ENCODE measurements at regions not wholly inside any gene's neighbourhood (a gene's known extent, or its start where the extent isn't known, plus 50 kb on each side); places are given as distances from the start of the nearest gene placed in this dataset.
A peak's percentile ranks its signal among the peaks of the same experiment; 100 is the strongest.

GRCh38 chr1:90502194-90502593 lies 214.9 kb downstream of the BARHL2 start:
- no peaks in the 10 kb centered on the region for H3K4me1 Mint-ChIP-seq (ENCODE audit: low read depth)
- H3K27me3 Mint-ChIP-seq (ENCODE audit: insufficient read depth): no peaks in the 10 kb centered on the region
- H3K4me3 Mint-ChIP-seq: no peak overlapping the region
- H3K36me3 Mint-ChIP-seq (ENCODE audit: low read depth): no peaks in the 10 kb centered on the region
- peaks cover 31% of the 10 kb centered on the region for H3K9me3 Mint-ChIP-seq
- no peak for TF ChIP-seq CTCF (IDR thresholded peaks at IDR 0.05)
- H3K27ac Mint-ChIP-seq: no peak overlapping the region
- no peak for DNase-seq

- no peaks in the 10 kb centered on the region for H3K4me1 Mint-ChIP-seq (ENCODE audit: low read depth)
- H3K27me3 Mint-ChIP-seq (ENCODE audit: insufficient read depth): no peaks in the 10 kb centered on the region
- H3K36me3 Mint-ChIP-seq (ENCODE audit: low read depth): no peaks in the 10 kb centered on the region
- H3K4me3 Mint-ChIP-seq: no peak overlapping the region
- peaks cover 36% of the 10 kb centered on the region for H3K9me3 Mint-ChIP-seq
- no peak overlapping the region for H3K27ac Mint-ChIP-seq
- no peak for TF ChIP-seq CTCF (IDR thresholded peaks at IDR 0.05)
- DNase-seq: no peak
Observed at GRCh38 chr1:90501281-90501680, 215.8 kb downstream of the BARHL2 start.

GRCh38 chr1:90494748-90495282 lies 222.3 kb downstream of the BARHL2 start:
- H3K27me3 Mint-ChIP-seq (ENCODE audit: insufficient read depth): no peaks in the 10 kb centered on the region
- no peak overlapping the region for H3K4me3 Mint-ChIP-seq
- no peak for TF ChIP-seq CTCF (IDR thresholded peaks at IDR 0.05)
- peaks cover 37% of the 10 kb centered on the region for H3K9me3 Mint-ChIP-seq
- H3K36me3 Mint-ChIP-seq (ENCODE audit: low read depth): peaks cover 8% of the 10 kb centered on the region; the same call in 1 of the 2 replicates
- H3K27ac Mint-ChIP-seq: no peak overlapping the region
- no peak for DNase-seq
- no peaks in the 10 kb centered on the region for H3K4me1 Mint-ChIP-seq (ENCODE audit: low read depth)

- peak; percentile 7 for DNase-seq
- H3K4me1 Mint-ChIP-seq (ENCODE audit: low read depth): no peaks in the 10 kb centered on the region
- no peaks in the 10 kb centered on the region for H3K36me3 Mint-ChIP-seq (ENCODE audit: low read depth)
- H3K27ac Mint-ChIP-seq: no peak overlapping the region
- no peaks in the 10 kb centered on the region for H3K27me3 Mint-ChIP-seq (ENCODE audit: insufficient read depth)
- no peak overlapping the region for H3K4me3 Mint-ChIP-seq
- no peak for TF ChIP-seq CTCF (IDR thresholded peaks at IDR 0.05)
- H3K9me3 Mint-ChIP-seq: peaks cover 16% of the 10 kb centered on the region
Observed at GRCh38 chr1:90488451-90488850, 228.7 kb downstream of the BARHL2 start.

GRCh38 chr1:90486996-90487395 lies 230.1 kb downstream of the BARHL2 start:
- peaks cover 9% of the 10 kb centered on the region; the same call in 1 of the 2 replicates for H3K9me3 Mint-ChIP-seq
- no peak for DNase-seq
- H3K4me3 Mint-ChIP-seq: no peak overlapping the region
- H3K36me3 Mint-ChIP-seq (ENCODE audit: low read depth): no peaks in the 10 kb centered on the region
- no peaks in the 10 kb centered on the region for H3K27me3 Mint-ChIP-seq (ENCODE audit: insufficient read depth)
- no peaks in the 10 kb centered on the region for H3K4me1 Mint-ChIP-seq (ENCODE audit: low read depth)
- no peak overlapping the region for H3K27ac Mint-ChIP-seq
- TF ChIP-seq CTCF (IDR thresholded peaks at IDR 0.05): no peak

Data from HFFc6 (cell line).